ENCODE measurements at regions not wholly inside any gene's neighbourhood (a gene's known extent, or its start where the extent isn't known, plus 50 kb on each side); places are given as distances from the start of the nearest gene placed in this dataset.

DNA sequence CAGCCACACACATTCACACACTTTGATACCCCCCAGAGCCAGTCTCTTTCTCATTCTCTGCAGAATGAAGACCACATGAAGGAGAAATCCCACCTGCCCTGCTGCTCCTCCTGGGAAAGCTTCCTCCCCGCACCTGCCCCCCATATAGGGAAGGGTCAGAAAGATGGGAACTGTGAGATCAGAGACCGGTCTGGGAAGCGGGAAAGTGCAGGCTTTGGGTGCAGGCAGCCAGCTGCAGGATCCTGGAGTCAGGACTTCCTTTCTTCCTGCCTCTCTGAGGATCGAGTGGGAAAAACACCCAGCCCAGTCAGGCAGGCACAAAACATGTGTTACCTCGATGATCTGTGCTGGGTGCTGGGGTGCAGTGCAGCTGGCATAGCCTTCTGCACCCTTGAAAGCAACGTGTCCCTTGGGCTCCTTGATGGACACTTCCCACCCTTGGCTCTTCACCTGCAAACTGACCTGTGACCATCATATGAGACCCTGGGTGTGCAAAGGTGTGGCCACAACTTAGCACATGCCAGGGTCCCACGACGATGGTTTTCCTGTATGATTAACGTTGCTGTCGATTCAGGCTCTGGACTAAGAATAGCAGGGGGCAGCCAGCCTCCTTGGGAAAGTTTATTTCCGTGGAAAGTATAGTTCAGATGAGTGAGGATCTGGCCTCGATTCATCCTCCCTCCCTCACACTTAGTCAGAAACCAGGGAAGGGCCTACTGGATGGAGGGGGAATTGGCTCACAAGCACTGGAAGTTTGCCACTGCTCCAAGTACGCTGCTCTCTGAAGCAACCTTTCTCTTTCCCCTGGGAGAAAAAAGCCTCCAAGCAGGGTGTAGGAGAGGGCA is 105.4 kb upstream of the MED13L start:
- DNase-seq, result no peak

GRCh38 chr12:116384175-116384574 is 106.7 kb upstream of the MED13L start:
- DNase-seq, result no peak

GRCh38 chr12:116384691-116385485 is 107.4 kb upstream of the MED13L start:
- DNase-seq, result no peak

- no peak for DNase-seq
Measured at GRCh38 chr12:116385486-116386217, 108.2 kb upstream of the MED13L start.

- DNase-seq, result no peak
Measured at GRCh38 chr12:116389326-116389725, 111.8 kb upstream of the MED13L start.

DNA sequence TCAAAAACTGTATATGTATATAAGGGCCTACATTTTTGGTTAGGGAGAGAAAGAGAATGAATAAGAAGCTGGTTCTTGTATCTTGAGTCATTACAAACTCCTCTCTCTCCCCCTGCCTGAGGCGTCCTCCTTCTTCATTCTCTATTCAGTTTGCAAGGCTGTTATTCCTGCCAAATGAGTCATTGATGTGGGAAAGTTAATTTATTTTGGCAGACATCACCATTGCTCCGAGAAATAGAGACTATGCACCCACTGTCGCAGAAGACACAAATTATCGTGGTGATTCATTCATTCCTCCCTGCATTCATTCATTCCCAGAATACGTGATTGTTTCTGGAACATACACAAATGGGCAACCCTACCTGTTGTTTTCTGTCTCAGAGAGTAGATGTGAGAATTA is 112.5 kb upstream of the MED13L start:
- no peak for DNase-seq

GRCh38 chr12:116390401-116391335 is 113.2 kb upstream of the MED13L start:
- DNase-seq, result no peak

GRCh38 chr12:116391501-116391900 is 114.0 kb upstream of the MED13L start:
- DNase-seq, result no peak

DNA sequence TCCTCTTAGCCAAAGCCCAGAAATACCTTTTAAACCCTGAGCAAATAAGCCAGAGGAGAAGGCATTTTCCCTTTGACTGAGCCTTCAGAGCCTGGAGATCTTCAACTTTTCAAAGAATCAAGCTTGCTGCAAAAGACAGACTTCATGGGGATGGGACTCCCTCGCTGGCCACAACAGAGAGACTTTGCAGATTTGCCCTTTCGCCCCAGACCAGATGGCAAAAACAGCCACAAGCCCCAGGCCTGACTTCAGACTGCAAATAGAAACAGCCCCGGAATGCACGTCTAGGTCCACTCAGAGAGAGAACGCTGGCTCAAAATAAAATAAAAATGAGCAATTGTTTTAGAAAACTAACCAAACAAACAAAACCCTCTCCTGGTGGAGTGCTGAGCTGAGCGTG is 114.6 kb upstream of the MED13L start:
- no peak for DNase-seq

DNA sequence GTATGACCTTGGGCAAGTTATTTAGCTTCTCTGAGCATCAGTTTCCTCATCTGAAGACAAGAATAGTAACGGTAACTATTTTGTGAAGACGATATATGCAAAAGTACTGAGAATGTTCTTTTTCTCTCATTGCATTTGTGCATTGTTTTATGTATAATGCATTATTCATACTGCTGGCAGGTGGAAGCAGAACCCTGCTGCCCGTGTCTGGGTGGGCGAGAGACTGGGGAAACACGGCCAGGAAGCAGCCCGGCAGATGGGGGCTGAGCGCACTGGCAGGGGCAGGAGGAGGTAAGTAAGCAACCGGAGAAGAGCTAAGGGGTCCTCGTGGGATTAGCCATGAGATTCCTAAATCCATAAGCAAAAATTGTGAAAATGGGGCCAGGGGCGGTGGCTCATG is 115.8 kb upstream of the MED13L start:
- no peak for DNase-seq

GRCh38 chr12:116393859-116394650 is 116.6 kb upstream of the MED13L start:
- DNase-seq, result no peak

GRCh38 chr12:116395396-116395795 is 117.9 kb upstream of the MED13L start:
- DNase-seq, result no peak

DNA sequence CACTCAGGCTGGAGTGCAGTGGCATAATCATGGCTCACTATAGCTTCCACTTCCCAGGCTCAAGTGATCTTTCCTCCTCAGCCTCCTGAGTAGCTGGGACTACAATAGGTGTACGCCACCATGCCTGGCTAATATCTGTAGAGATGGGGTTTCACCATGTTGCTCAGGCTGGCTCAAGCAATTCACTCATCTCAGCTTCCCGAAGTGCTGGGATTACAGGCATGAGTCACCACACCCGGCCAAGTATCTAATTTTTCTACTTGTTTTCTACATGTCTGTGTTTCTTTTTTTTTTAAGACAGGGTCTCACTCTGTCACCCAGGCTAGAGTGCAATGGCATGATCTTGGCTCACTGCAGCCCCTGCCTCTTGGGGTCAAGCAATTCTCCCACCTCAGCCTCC is 119.7 kb upstream of the MED13L start:
- no peak for DNase-seq

GRCh38 chr12:116398193-116398592 is 120.7 kb upstream of the MED13L start:
- DNase-seq, result no peak

GRCh38 chr12:116399055-116399454 is 121.6 kb upstream of the MED13L start:
- DNase-seq, result no peak

- no peak for DNase-seq
Measured at GRCh38 chr12:116400636-116401372, 123.3 kb upstream of the MED13L start.

DNA sequence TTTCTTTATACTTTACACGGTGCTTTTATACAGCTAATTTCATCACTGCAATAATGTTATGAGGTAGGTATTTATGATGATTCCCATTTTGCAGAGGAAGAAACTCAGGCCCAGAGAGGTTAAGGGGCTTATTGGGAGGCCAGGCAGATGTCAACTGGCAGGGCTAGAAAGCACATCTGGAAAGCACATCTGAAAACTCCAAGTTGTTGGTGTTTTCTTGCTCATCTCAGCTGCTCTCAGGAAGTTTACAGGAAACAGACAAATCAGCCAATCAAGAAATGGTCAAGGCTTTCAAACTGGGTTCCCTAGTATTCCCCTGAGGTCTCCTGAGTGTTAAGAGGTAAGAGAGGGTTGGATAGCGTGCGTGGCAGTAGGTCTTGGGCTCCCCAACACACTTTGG is 124.1 kb upstream of the MED13L start:
- DNase-seq, result no peak

DNA sequence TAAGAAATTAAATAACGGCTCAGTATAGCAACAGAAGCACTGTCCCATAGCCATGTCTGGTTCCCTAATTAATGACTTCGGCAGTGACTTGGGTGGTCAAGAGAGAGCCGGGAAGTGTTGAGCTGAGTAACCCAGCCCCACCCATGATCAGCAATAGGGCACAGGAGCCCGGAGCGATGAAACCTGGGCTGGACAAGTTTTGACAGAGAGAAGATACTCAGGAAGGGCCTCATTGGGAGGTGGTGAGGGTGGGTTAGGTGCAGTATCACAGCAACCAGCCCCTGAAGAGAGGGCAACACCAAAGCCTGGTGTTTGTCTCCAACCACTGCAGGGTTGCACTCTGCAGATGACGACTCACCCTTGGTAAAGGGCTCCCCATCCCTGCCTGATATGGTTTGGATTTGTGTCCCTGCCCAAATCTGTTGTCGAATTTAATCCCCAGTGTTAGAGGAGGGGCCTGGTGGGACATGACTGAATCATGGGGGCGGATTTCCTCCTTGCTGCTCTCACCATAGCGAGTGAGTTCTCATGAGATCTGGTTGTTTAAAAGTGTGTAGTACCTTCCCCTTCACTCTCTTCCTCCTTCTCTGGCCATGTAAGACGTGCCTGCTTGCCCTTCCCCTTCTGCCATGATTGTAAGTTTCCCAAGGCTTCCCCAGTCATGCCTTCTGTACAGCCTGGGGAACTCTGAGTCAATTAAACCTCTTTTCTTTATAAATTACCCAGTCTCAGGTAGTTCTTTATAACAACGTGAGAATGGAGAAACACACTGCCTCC is 124.9 kb upstream of the MED13L start:
- DNase-seq, result no peak

DNA sequence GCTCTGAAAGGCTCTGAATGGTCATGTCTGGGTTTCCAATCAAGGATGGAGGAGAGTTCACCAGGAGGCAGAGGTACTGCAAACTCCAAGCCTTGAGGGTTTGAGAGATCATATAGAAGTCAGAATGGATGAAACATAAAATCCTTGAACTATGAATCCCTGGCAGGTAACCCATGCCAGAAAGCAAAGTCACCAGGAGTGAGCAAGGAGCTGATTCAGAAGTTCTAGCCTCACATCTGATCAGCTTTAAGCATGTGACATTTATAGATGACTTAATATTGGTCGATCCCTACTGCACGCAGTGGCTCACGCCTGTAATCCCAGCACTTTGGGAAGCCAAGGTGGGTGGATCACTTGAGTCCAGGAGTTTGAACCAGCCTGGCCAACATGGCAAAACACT is 126.1 kb upstream of the MED13L start:
- no peak for DNase-seq

- DNase-seq, result no peak
Measured at GRCh38 chr12:116404247-116404646, 126.8 kb upstream of the MED13L start.

Data from CD4-positive, alpha-beta T cell treated with Interleukin-10 for 1 hour (primary cell).